Stimulated activated CD4-positive, alpha-beta T cell treated with anti-CD3 and anti-CD28 coated beads, Interleukin-1b, Interleukin-23, amount 100 ng/mL, for 48 hours (primary cell): ENCODE measurements at regions not wholly inside any gene's neighbourhood (a gene's known extent, or its start where the extent isn't known, plus 50 kb on each side); places are given as distances from the start of the nearest gene placed in this dataset.
"Not testable (repeated sequence)": the region's sequence is repeated elsewhere in the genome, so short reads cannot be mapped to it uniquely, and the experiment has no call there.

Experiments used
- DNase-seq: peaks from one replicate; pipeline ENCODE4 v3.0.0-alpha.2; 2020

- no peak for DNase-seq
These were observed 107.3 kb upstream of the SYT6 start for GRCh38 chr1:114260805-114261484.

DNA sequence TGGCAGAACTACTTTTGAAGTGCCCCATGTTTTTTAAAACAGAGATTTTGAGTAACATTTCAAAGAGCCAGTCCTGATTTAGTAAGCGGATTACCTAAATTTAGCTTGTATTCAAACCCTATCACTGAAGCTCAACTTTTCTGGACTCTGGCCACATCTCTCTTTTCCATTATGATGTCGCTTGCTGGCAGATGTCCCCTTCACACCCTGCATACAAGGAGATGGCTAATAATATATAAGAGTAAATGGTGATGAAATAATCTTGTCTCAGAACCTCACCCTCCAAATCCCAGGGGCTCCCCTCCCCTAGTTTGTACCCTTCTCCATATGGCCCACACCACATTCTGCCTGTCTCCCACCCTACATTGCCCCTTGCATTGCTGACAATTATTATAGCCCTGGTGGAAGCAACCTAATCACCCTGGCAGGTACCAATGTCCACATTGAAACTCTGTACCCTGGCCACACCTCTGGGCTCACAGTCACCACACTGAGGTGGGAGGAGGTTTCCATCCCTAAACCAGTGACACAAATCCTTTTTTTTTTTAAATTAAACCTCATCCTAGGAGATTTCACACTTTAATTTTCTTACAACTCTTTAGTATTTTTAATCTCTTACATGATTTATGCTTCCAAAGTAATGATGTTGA is 106.0 kb upstream of the SYT6 start:
- DNase-seq, result no peak

DNA sequence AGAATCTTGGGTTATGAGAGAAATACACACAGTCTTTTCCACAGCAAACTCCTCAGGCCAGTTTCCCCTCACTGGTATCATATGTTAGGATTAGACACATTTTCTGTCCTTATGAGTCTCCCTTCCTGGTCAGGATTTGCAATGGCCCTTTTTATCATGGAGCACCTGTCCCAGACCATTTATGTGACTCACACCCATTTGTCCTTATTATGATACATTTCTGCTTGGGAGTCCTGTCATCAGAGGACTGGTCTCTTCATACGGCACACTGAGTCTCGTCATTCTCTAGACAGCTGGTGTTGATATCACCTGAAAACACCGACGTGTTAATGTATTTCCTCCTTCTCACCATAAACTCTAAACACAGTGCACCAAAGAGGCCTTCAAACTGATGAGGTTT is 105.0 kb upstream of the SYT6 start:
- DNase-seq, result no peak

DNA sequence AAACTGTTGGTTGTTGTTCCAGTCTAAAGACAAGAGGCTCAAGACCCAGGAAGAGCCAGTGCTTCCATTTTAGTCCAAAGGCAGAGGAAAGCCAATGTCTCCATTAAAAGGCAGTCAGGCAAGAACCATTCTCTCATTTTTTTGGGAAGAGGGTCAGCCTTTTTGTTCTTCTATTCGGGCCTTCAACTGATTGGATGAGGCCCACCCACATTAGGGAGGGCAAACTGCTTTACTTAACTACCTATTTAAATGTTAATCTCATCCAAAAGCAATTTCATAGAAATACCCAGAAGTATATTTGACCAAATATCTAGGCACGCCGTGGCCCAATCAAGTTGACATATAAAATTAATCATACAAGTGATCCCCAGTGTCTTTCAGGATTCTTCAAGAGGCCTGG is 104.4 kb upstream of the SYT6 start:
- no peak for DNase-seq

GRCh38 chr1:114257554-114257953 is 103.9 kb upstream of the SYT6 start:
- DNase-seq, result no peak

DNA sequence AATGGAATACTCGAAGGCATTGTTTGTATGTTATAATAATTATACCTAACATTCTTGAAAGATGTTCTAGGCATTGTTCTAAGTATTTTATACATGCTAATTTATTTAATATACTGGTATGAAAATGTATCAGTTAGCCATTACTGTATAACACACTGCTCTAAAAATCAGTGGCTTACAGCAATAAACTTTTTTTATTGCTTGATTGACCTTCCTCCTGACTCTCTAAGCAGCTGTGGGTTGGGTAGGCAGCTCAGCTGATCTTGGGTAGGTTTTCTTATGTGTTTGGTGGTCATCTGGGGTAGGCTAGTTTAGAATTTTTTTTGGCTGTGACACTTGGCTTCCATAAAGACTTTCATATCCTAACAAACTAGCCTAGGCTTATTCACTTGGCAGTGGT is 100.2 kb upstream of the SYT6 start:
- no peak for DNase-seq

- DNase-seq, result no peak
These were observed 97.9 kb upstream of the SYT6 start for GRCh38 chr1:114251573-114251939.

- DNase-seq, result no peak
These were observed 97.3 kb upstream of the SYT6 start for GRCh38 chr1:114250683-114251572.

GRCh38 chr1:114249691-114250090 is 96.0 kb upstream of the SYT6 start:
- DNase-seq, result no peak

DNA sequence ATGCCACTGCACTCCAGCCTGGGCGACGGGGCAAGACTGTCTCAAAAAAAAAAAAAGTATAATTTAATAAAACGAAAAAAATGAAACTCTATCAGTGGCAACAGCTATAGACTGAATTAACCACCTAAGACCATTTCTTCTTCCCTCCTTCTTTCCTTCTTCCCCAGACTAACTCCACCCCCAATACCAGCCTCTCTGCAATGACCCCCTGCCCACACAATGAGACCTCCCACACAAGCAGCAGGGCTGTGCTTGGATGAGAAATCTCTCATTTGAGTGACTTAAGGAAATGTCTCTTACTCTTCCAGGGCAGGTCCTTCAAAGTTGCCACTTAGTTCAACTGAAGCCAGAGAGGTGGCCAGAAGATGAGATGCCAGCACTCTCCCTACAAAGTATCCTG is 94.5 kb upstream of the SYT6 start:
- DNase-seq, result no peak

DNA sequence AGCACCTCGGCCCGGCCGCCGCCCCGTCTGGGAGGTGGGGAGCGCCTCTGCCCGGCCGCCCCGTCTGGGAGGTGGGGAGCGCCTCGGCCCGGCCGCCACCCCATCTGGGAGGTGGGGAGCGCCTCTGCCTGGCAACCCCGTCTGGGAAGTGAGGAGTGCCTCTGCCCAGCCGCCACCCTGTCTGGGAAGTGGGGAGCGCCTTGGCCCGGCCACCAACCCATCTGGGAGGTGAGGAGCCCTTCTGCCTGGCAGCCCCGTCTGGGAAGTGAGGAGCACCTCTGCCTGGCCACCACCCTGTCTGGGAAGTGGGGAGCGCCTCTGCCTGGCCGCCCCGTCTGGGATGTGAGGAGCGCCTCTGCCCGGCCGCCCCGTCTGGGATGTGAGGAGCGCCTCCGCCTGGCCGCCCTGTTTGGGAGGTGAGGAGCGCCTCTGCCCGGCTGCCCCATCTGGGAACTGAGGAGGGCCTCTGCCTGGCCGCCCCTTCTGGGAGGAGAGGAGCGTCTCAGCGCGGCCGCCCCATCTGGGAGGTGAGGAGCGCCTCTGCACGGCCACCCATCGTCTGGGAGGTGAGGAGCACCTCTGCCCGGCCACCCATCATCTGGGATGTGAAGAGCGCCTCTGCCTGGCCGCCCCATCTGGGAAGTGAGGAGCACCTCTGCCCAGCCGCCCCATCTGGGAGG is 89.0 kb upstream of the SYT6 start:
- not testable (repeated sequence) for DNase-seq

DNA sequence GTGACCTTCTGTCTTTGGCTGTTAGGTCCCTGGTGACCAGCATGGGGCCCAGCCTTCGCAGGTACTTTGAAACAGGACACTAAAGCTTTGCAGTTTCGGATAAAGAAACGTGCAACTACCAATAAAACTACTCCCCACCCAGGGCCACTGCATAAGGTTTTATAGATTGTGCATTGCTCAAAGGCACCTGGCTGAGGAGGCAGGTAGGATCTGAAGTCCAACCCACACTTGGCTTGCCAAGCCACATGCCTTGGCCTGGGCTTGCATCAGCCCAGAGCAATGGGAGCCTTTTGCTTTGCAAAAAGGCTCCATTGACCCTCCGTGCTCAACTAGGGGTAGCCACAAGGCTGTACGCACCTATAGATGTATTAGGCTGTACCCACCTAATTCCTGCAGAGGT is 84.4 kb upstream of the SYT6 start:
- no peak for DNase-seq

GRCh38 chr1:114236517-114236916 is 82.8 kb upstream of the SYT6 start:
- no peak for DNase-seq

DNA sequence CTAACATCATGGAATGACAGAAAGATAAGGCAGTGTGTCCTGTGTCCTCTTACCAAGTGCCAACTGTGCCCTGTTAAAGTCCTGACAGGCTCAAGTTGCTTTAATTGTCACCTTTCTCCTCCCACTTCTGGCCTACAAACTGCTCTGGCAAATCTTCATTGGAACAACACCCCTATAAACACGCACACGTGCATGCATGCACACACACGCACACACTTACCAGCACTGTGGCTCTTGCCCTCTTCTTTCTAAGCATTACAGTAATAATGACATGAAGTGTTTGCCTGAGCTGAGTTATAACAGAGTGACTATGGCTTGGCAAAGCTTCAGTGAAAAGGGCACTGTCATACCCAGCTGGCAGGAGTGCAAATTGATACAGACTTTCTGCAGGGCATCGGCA is 82.3 kb upstream of the SYT6 start:
- DNase-seq, result no peak

- DNase-seq, result no peak
These were observed 81.6 kb upstream of the SYT6 start for GRCh38 chr1:114235281-114235680.

GRCh38 chr1:114234408-114235124 is 80.9 kb upstream of the SYT6 start:
- DNase-seq, result no peak

- DNase-seq, result no peak
These were observed 79.0 kb upstream of the SYT6 start for GRCh38 chr1:114232691-114233090.

GRCh38 chr1:114231301-114231700 is 77.6 kb upstream of the SYT6 start:
- no peak for DNase-seq

DNA sequence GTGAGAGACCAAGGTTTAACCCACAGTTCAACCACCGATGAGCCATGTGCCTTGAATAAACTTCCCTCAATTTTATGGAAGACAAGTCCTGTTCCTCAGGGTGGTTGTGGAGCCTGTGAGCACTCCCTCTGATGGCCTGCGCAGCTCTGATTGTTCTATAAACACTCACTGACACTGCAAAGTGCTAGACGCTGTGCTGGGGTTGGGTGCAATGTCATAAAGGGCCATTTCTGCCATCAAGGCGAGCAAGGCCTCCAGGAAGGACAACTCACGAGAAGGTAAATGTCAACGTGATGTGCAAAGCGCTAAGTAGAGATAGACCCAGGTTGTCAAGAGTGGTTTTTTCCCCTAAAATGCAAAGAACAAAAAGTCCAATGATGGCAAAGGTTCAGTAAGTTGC is 75.7 kb upstream of the SYT6 start:
- DNase-seq, result no peak

GRCh38 chr1:114227059-114227458 is 73.4 kb upstream of the SYT6 start:
- no peak for DNase-seq

- DNase-seq, result no peak
These were observed 70.7 kb upstream of the SYT6 start for GRCh38 chr1:114224196-114224907.

DNA sequence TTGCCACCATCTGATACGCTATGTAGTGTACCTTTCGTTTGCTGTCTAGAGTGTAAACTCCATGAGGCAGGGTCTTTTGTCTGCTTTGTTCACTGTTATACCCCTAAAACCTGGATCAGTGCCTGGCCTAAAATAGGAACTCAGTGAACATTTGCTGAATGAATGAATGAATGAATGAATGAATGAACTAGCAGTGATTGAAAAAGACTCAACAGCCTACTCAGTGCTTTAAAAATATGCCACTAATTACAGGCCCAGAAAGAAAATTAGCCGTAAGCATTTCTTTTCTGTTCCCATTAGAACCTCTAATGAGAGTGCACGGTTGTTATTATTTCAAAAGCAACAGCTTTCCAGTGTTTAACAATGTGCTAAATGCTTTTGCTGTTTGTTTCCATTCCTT is 69.3 kb upstream of the SYT6 start:
- no peak for DNase-seq
